ENCODE measurements at regions not wholly inside any gene's neighbourhood (a gene's known extent, or its start where the extent isn't known, plus 50 kb on each side); places are given as distances from the start of the nearest gene placed in this dataset.

GRCh38 chr22:27558658-27559371, 242.7 kb downstream of the MN1 start:
- no peak overlapping the region for H3K9ac ChIP-seq (ENCODE audit: low read depth, low read length, poor library complexity)
- H2BK12ac ChIP-seq (ENCODE audit: low read length): no peak overlapping the region
- no peaks in the 10 kb centered on the region for H3K9me3 ChIP-seq (replicated peaks in 1 of 2; ENCODE audit: control insufficient read depth in 2 of 2, insufficient read depth in 1 of 2, low read depth in 1 of 2, low read length in 2 of 2)
- H3K18ac ChIP-seq (ENCODE audit: low read length): peak overlapping the region; percentile 92
- no peak overlapping the region for H3K4ac ChIP-seq (ENCODE audit: low read length)
- H2AK5ac ChIP-seq (ENCODE audit: low read depth, low read length): peak overlapping the region; percentile 28
- no peaks in the 10 kb centered on the region for H3K79me1 ChIP-seq (ENCODE audit: low read depth, low read length)
- H2BK5ac ChIP-seq (ENCODE audit: low read length): no peak overlapping the region
- H2BK120ac ChIP-seq (ENCODE audit: low read depth, low read length): peak overlapping the region; percentile 6
- H3K27ac ChIP-seq (replicated peaks; ENCODE audit: low read length): no peak overlapping the region
- H3K36me3 ChIP-seq (replicated peaks in 1 of 2; ENCODE audit: control insufficient read depth in 2 of 2, insufficient read depth in 2 of 2, low read length in 2 of 2): no peaks in the 10 kb centered on the region
- H3K27me3 ChIP-seq (ENCODE audit: control insufficient read depth in 3 of 3, insufficient read depth in 3 of 3, low read depth in 1 of 3, low read length in 3 of 3): no peaks in the 10 kb centered on the region
- no peak overlapping the region for H3K4me2 ChIP-seq (ENCODE audit: insufficient read depth, low read length, poor library complexity, severe bottlenecking)
- H3K23ac ChIP-seq (ENCODE audit: low read depth, low read length, poor library complexity): no peak overlapping the region
- H3K4me1 ChIP-seq (ENCODE audit: control insufficient read depth in 2 of 2, insufficient read depth in 1 of 2, low read depth in 1 of 2, low read length in 2 of 2): peaks cover 20 to 51% of the 10 kb centered on the region in 2 donors
- no peak overlapping the region for H2BK15ac ChIP-seq (ENCODE audit: low read length)
- no peak overlapping the region for H2AFZ ChIP-seq (ENCODE audit: low read length)
- no peak overlapping the region for H3K14ac ChIP-seq (ENCODE audit: low read length)
- H4K8ac ChIP-seq (ENCODE audit: low read depth, low read length): no peak overlapping the region
- no CpG with 5 or more reads among the region's 11 CpGs for WGBS, 2 donors (ENCODE audit: extremely low coverage in 2 of 2, insufficient read length in 2 of 2, insufficient replicate concordance in 1 of 2)
- no peak for DNase-seq (ENCODE audit: low spot score)
- H4K91ac ChIP-seq (ENCODE audit: low read depth, low read length, poor library complexity): no peak overlapping the region
- H3K4me3 ChIP-seq (ENCODE audit: low read length in 2 of 2): no peak overlapping the region

GRCh38 chr22:27560781-27561180, 240.8 kb downstream of the MN1 start:
- H3K27me3 ChIP-seq (ENCODE audit: control insufficient read depth in 3 of 3, insufficient read depth in 3 of 3, low read depth in 1 of 3, low read length in 3 of 3): no peaks in the 10 kb centered on the region
- H3K36me3 ChIP-seq (replicated peaks in 1 of 2; ENCODE audit: control insufficient read depth in 2 of 2, insufficient read depth in 2 of 2, low read length in 2 of 2): no peaks in the 10 kb centered on the region
- no peak overlapping the region for H2AK5ac ChIP-seq (ENCODE audit: low read depth, low read length)
- no peak overlapping the region for H3K14ac ChIP-seq (ENCODE audit: low read length)
- H3K4me2 ChIP-seq (ENCODE audit: insufficient read depth, low read length, poor library complexity, severe bottlenecking): no peak overlapping the region
- H3K18ac ChIP-seq (ENCODE audit: low read length): no peak overlapping the region
- no peak overlapping the region for H3K27ac ChIP-seq (replicated peaks; ENCODE audit: low read length)
- WGBS, 2 donors (ENCODE audit: extremely low coverage in 2 of 2, insufficient read length in 2 of 2, insufficient replicate concordance in 1 of 2): no CpG with 5 or more reads among the region's 5 CpGs
- H3K4me3 ChIP-seq (ENCODE audit: low read length in 2 of 2): no peak overlapping the region
- H3K9ac ChIP-seq (ENCODE audit: low read depth, low read length, poor library complexity): no peak overlapping the region
- no peak overlapping the region for H2BK12ac ChIP-seq (ENCODE audit: low read length)
- H3K4ac ChIP-seq (ENCODE audit: low read length): no peak overlapping the region
- no peak overlapping the region for H3K23ac ChIP-seq (ENCODE audit: low read depth, low read length, poor library complexity)
- H2BK120ac ChIP-seq (ENCODE audit: low read depth, low read length): no peak overlapping the region
- no peak for DNase-seq (ENCODE audit: low spot score)
- H2AFZ ChIP-seq (ENCODE audit: low read length): no peak overlapping the region
- no peak overlapping the region for H2BK5ac ChIP-seq (ENCODE audit: low read length)
- no peak overlapping the region for H2BK15ac ChIP-seq (ENCODE audit: low read length)
- no peak overlapping the region for H4K91ac ChIP-seq (ENCODE audit: low read depth, low read length, poor library complexity)
- H3K79me1 ChIP-seq (ENCODE audit: low read depth, low read length): no peaks in the 10 kb centered on the region
- H3K9me3 ChIP-seq (replicated peaks in 1 of 2; ENCODE audit: control insufficient read depth in 2 of 2, insufficient read depth in 1 of 2, low read depth in 1 of 2, low read length in 2 of 2): peaks cover 2 to 4% of the 10 kb centered on the region in 2 donors
- peaks cover 14 to 40% of the 10 kb centered on the region in 2 donors for H3K4me1 ChIP-seq (ENCODE audit: control insufficient read depth in 2 of 2, insufficient read depth in 1 of 2, low read depth in 1 of 2, low read length in 2 of 2)
- H4K8ac ChIP-seq (ENCODE audit: low read depth, low read length): no peak overlapping the region

DNA sequence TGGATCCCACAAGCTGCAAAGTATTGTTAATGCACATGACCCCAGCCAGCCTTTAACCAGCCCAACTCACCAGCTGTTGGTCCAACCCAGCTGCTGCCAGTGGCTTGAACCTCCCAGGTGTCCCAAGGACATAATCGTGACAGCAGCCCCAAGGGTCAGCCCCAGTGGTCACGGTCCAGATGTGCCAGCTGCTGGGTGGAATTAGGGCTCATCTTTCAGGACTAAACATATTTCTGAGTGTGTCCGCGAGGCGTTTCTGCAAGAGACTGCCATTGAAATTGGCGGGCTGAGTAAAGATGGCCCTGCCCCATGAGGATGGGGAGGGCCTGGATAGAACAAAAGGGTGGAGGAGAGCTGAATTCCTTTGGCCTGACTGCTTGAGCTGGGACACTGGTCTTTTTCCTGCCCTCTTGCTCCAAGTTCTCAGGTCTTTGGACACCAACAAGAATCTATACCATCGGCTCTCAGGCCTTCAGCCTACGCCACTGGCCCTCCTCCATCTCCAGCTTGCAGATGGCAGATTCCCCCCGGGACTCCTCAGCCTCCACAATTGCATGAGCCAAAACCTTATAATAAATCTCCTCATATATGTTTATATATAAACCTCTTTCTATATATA, 240.2 kb downstream of the MN1 start:
- Histone ChIP-seq H3K4me1 (ENCODE audit: control insufficient read depth in 2 of 2, insufficient read depth in 1 of 2, low read depth in 1 of 2, low read length in 2 of 2) (peaks cover 14 to 39% of the 10 kb centered on the region in 2 donors), H3K4me2 (ENCODE audit: insufficient read depth, low read length, poor library complexity, severe bottlenecking) (no peak overlapping the region), H3K9me3 (replicated peaks in 1 of 2; ENCODE audit: control insufficient read depth in 2 of 2, insufficient read depth in 1 of 2, low read depth in 1 of 2, low read length in 2 of 2) (peaks cover 2 to 4% of the 10 kb centered on the region in 2 donors), H3K27ac (replicated peaks; ENCODE audit: low read length) (no peak overlapping the region), H2BK5ac (ENCODE audit: low read length) (no peak overlapping the region), H2AFZ (ENCODE audit: low read length) (peak overlapping the region; percentile 84), H4K91ac (ENCODE audit: low read depth, low read length, poor library complexity) (no peak overlapping the region), H4K8ac (ENCODE audit: low read depth, low read length) (no peak overlapping the region), H3K27me3 (ENCODE audit: control insufficient read depth in 3 of 3, insufficient read depth in 3 of 3, low read depth in 1 of 3, low read length in 3 of 3) (no peaks in the 10 kb centered on the region), H2BK120ac (ENCODE audit: low read depth, low read length) (no peak overlapping the region), H3K18ac (ENCODE audit: low read length) (no peak overlapping the region), H3K14ac (ENCODE audit: low read length) (no peak overlapping the region), H3K4me3 (ENCODE audit: low read length in 2 of 2) (no peak overlapping the region), H3K4ac (ENCODE audit: low read length) (no peak overlapping the region), H3K79me1 (ENCODE audit: low read depth, low read length) (no peaks in the 10 kb centered on the region), H3K36me3 (replicated peaks in 1 of 2; ENCODE audit: control insufficient read depth in 2 of 2, insufficient read depth in 2 of 2, low read length in 2 of 2) (no peaks in the 10 kb centered on the region), H3K9ac (ENCODE audit: low read depth, low read length, poor library complexity) (no peak overlapping the region), H2BK15ac (ENCODE audit: low read length) (no peak overlapping the region), H2BK12ac (ENCODE audit: low read length) (no peak overlapping the region), H2AK5ac (ENCODE audit: low read depth, low read length) (no peak overlapping the region), H3K23ac (ENCODE audit: low read depth, low read length, poor library complexity) (no peak overlapping the region)
- WGBS, 2 donors (ENCODE audit: extremely low coverage in 2 of 2, insufficient read length in 2 of 2, insufficient replicate concordance in 1 of 2): no CpG with 5 or more reads among the region's 9 CpGs
- DNase-seq (ENCODE audit: low spot score): no peak

- no peak overlapping the region for H3K27ac ChIP-seq (replicated peaks; ENCODE audit: low read length)
- H3K79me1 ChIP-seq (ENCODE audit: low read depth, low read length): no peaks in the 10 kb centered on the region
- no peak overlapping the region for H3K4me2 ChIP-seq (ENCODE audit: insufficient read depth, low read length, poor library complexity, severe bottlenecking)
- no peak overlapping the region for H4K8ac ChIP-seq (ENCODE audit: low read depth, low read length)
- H4K91ac ChIP-seq (ENCODE audit: low read depth, low read length, poor library complexity): no peak overlapping the region
- no peak overlapping the region for H3K14ac ChIP-seq (ENCODE audit: low read length)
- H2BK12ac ChIP-seq (ENCODE audit: low read length): no peak overlapping the region
- no peak for DNase-seq (ENCODE audit: low spot score)
- no peaks in the 10 kb centered on the region for H3K27me3 ChIP-seq (ENCODE audit: control insufficient read depth in 3 of 3, insufficient read depth in 3 of 3, low read depth in 1 of 3, low read length in 3 of 3)
- H3K23ac ChIP-seq (ENCODE audit: low read depth, low read length, poor library complexity): no peak overlapping the region
- H3K36me3 ChIP-seq (replicated peaks in 1 of 2; ENCODE audit: control insufficient read depth in 2 of 2, insufficient read depth in 2 of 2, low read length in 2 of 2): no peaks in the 10 kb centered on the region
- H3K9ac ChIP-seq (ENCODE audit: low read depth, low read length, poor library complexity): peak overlapping the region; percentile 1
- peak overlapping the region; percentile 6 for H3K18ac ChIP-seq (ENCODE audit: low read length)
- peaks cover 2 to 4% of the 10 kb centered on the region in 2 donors for H3K9me3 ChIP-seq (replicated peaks in 1 of 2; ENCODE audit: control insufficient read depth in 2 of 2, insufficient read depth in 1 of 2, low read depth in 1 of 2, low read length in 2 of 2)
- no peak overlapping the region for H2BK120ac ChIP-seq (ENCODE audit: low read depth, low read length)
- no peak overlapping the region for H3K4ac ChIP-seq (ENCODE audit: low read length)
- no peak overlapping the region for H3K4me3 ChIP-seq (ENCODE audit: low read length in 2 of 2)
- no CpG with 5 or more reads among the region's 2 CpGs for WGBS, 2 donors (ENCODE audit: extremely low coverage in 2 of 2, insufficient read length in 2 of 2, insufficient replicate concordance in 1 of 2)
- no peak overlapping the region for H2BK5ac ChIP-seq (ENCODE audit: low read length)
- peaks cover 5 to 23% of the 10 kb centered on the region in 2 donors for H3K4me1 ChIP-seq (ENCODE audit: control insufficient read depth in 2 of 2, insufficient read depth in 1 of 2, low read depth in 1 of 2, low read length in 2 of 2)
- no peak overlapping the region for H2AK5ac ChIP-seq (ENCODE audit: low read depth, low read length)
- H2AFZ ChIP-seq (ENCODE audit: low read length): no peak overlapping the region
- no peak overlapping the region for H2BK15ac ChIP-seq (ENCODE audit: low read length)
These were observed 236.8 kb downstream of the MN1 start for GRCh38 chr22:27564806-27565205.

Measured in neuronal stem cell (in vitro differentiated cells).